ENCODE measurements at regions not wholly inside any gene's neighbourhood (a gene's known extent, or its start where the extent isn't known, plus 50 kb on each side); places are given as distances from the start of the nearest gene placed in this dataset.

GRCh38 chr17:53629188-53629587, 193.5 kb upstream of the KIF2B start:
- TF ChIP-seq FOXM1 (IDR thresholded peaks at IDR 0.05; ENCODE audit: borderline replicate concordance, low read depth), result no peak
- no peak for TF ChIP-seq NFIC (IDR thresholded peaks at IDR 0.05)
- no peak for TF ChIP-seq TAF1 (IDR thresholded peaks at IDR 0.05; ENCODE audit: low read depth)
- TF ChIP-seq CREB1 (IDR thresholded peaks at IDR 0.05; ENCODE audit: low read depth), result no peak
- TF ChIP-seq EGR1 (IDR thresholded peaks at IDR 0.05), result no peak
- no peak for TF ChIP-seq TEAD4 (IDR thresholded peaks at IDR 0.05)
- no peak for TF ChIP-seq YY1 (IDR thresholded peaks at IDR 0.05; ENCODE audit: low read depth)
- TF ChIP-seq MAX (IDR thresholded peaks at IDR 0.05), result no peak
- no peak for TF ChIP-seq USF1 (IDR thresholded peaks at IDR 0.05)
- no peak for TF ChIP-seq CEBPB (IDR thresholded peaks at IDR 0.05)
- no peak for TF ChIP-seq REST (IDR thresholded peaks at IDR 0.05; ENCODE audit: low read depth)
- TF ChIP-seq TCF12 (IDR thresholded peaks at IDR 0.05; ENCODE audit: low read depth), result no peak
- no peak for TF ChIP-seq RAD21 (IDR thresholded peaks at IDR 0.05; ENCODE audit: low read depth)
- TF ChIP-seq EP300 (IDR thresholded peaks at IDR 0.05; ENCODE audit: borderline replicate concordance), result no peak
- TF ChIP-seq ZBTB7A (IDR thresholded peaks at IDR 0.05; ENCODE audit: low read depth), result no peak

DNA sequence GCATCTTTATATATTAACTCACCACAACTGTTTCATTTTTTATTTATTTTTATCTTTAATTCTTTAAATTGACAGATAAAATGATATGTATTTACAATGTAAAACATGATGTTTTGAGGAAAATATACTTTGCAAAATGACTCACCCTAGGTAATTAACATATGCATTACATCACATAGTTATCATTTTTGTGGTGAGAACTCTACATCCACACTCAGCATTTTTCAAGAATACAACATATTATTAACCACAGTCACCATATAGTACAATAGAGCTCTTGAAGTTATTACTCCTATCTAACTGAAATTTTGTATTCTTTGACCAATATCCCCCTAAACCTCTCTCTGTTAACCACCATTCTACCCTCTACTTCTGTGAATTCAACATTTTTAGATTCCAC, 194.7 kb upstream of the KIF2B start:
- TF ChIP-seq NFIC (IDR thresholded peaks at IDR 0.05) (no peak), ZBTB7A (IDR thresholded peaks at IDR 0.05; ENCODE audit: low read depth) (no peak), EP300 (IDR thresholded peaks at IDR 0.05; ENCODE audit: borderline replicate concordance) (no peak), EGR1 (IDR thresholded peaks at IDR 0.05) (no peak), YY1 (IDR thresholded peaks at IDR 0.05; ENCODE audit: low read depth) (no peak), CEBPB (IDR thresholded peaks at IDR 0.05) (no peak), FOXM1 (IDR thresholded peaks at IDR 0.05; ENCODE audit: borderline replicate concordance, low read depth) (no peak), TEAD4 (IDR thresholded peaks at IDR 0.05) (no peak), TCF12 (IDR thresholded peaks at IDR 0.05; ENCODE audit: low read depth) (no peak), CREB1 (IDR thresholded peaks at IDR 0.05; ENCODE audit: low read depth) (no peak), TAF1 (IDR thresholded peaks at IDR 0.05; ENCODE audit: low read depth) (no peak), REST (IDR thresholded peaks at IDR 0.05; ENCODE audit: low read depth) (no peak), MAX (IDR thresholded peaks at IDR 0.05) (no peak), RAD21 (IDR thresholded peaks at IDR 0.05; ENCODE audit: low read depth) (no peak), USF1 (IDR thresholded peaks at IDR 0.05) (no peak)

DNA sequence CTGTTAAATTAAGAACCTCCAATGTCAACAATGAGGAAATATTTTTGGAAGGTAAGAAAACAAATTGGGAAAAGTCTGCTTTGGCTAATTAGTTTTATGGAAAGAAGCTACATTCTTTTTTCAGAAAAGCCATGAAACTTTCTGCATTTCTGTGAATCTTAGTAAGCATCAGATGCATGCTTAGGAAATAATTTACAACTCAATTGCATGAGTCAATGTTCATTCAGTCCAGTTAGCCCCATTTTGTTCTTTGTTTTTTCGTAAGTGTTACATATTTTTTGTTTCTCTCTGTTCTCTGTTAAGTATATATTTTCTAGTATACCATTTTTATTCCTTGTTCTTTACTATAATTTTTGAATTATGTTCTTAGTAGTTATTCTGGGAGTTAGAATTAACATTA, 195.2 kb upstream of the KIF2B start:
- TF ChIP-seq ZBTB7A (IDR thresholded peaks at IDR 0.05; ENCODE audit: low read depth) (no peak), RAD21 (IDR thresholded peaks at IDR 0.05; ENCODE audit: low read depth) (no peak), REST (IDR thresholded peaks at IDR 0.05; ENCODE audit: low read depth) (no peak)

- TF ChIP-seq MAX (IDR thresholded peaks at IDR 0.05) (no peak), YY1 (IDR thresholded peaks at IDR 0.05; ENCODE audit: low read depth) (no peak)
Measured at GRCh38 chr17:53626286-53626685, 196.4 kb upstream of the KIF2B start.

DNA sequence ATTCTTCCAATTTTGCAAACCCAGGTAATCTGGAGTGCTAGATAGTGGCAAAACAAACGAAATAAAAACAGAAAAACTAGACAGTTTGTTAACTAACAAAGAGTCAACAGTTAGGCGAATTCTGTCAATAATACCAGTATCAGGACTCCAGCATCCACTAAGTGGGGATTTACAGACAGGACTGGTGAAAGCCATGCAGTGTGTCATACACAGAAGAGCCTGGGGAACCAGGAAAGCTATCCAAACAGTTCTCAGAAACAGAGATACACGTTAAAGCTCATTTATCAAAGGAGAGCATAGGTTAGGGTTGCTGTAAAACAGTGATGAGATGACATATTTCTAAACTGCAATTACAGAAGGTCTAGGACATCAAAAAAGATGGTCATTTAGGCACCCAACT, 203.7 kb upstream of the KIF2B start:
- TF ChIP-seq TCF12 (IDR thresholded peaks at IDR 0.05; ENCODE audit: low read depth) (no peak), RAD21 (IDR thresholded peaks at IDR 0.05; ENCODE audit: low read depth) (no peak), EGR1 (IDR thresholded peaks at IDR 0.05) (no peak), NFIC (IDR thresholded peaks at IDR 0.05) (no peak), EP300 (IDR thresholded peaks at IDR 0.05; ENCODE audit: borderline replicate concordance) (no peak), FOXM1 (IDR thresholded peaks at IDR 0.05; ENCODE audit: borderline replicate concordance, low read depth) (no peak), MAX (IDR thresholded peaks at IDR 0.05) (no peak), REST (IDR thresholded peaks at IDR 0.05; ENCODE audit: low read depth) (no peak), USF1 (IDR thresholded peaks at IDR 0.05) (no peak), TEAD4 (IDR thresholded peaks at IDR 0.05) (no peak), YY1 (IDR thresholded peaks at IDR 0.05; ENCODE audit: low read depth) (no peak), CEBPB (IDR thresholded peaks at IDR 0.05) (no peak), CREB1 (IDR thresholded peaks at IDR 0.05; ENCODE audit: low read depth) (no peak), TAF1 (IDR thresholded peaks at IDR 0.05; ENCODE audit: low read depth) (no peak), ZBTB7A (IDR thresholded peaks at IDR 0.05; ENCODE audit: low read depth) (no peak)

Data from Ishikawa (cell line).